ENCODE measurements at regions not wholly inside any gene's neighbourhood (a gene's known extent, or its start where the extent isn't known, plus 50 kb on each side); places are given as distances from the start of the nearest gene placed in this dataset.

GRCh38 chr14:55743551-55743950 lies 163.5 kb downstream of the KTN1 start:
- Histone ChIP-seq H3K9me3 (no peaks in the 10 kb centered on the region), H3K36me3 (no peaks in the 10 kb centered on the region), H3K4me1 (no peaks in the 10 kb centered on the region), H3K27ac (no peak overlapping the region), H3K27me3 (no peaks in the 10 kb centered on the region), H3K4me3 (no peak overlapping the region)
- in situ Hi-C loops (cut with MboI; ENCODE audit: low pct_ligation_motif_present in 1 of 4, low pct_unique_long_range_greater_than_20kb in 1 of 4, low sequenced_read_pairs in 3 of 4) (no loop called here), intact Hi-C loops (cut with DNase I; ENCODE audit: low total_unique reads) (no loop called here)
- no peak for TF ChIP-seq POLR2AphosphoS5 (IDR thresholded peaks at IDR 0.05)
- no peak for TF ChIP-seq EP300 (IDR thresholded peaks at IDR 0.05; ENCODE audit: low read depth)
- TF ChIP-seq, protein P1, sequence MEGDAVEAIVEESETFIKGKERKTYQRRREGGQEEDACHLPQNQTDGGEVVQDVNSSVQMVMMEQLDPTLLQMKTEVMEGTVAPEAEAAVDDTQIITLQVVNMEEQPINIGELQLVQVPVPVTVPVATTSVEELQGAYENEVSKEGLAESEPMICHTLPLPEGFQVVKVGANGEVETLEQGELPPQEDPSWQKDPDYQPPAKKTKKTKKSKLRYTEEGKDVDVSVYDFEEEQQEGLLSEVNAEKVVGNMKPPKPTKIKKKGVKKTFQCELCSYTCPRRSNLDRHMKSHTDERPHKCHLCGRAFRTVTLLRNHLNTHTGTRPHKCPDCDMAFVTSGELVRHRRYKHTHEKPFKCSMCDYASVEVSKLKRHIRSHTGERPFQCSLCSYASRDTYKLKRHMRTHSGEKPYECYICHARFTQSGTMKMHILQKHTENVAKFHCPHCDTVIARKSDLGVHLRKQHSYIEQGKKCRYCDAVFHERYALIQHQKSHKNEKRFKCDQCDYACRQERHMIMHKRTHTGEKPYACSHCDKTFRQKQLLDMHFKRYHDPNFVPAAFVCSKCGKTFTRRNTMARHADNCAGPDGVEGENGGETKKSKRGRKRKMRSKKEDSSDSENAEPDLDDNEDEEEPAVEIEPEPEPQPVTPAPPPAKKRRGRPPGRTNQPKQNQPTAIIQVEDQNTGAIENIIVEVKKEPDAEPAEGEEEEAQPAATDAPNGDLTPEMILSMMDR (IDR thresholded peaks at IDR 0.05) = no peak
- no peak for TF ChIP-seq POLR2A (IDR thresholded peaks at IDR 0.05)
- WGBS, 2 donors (ENCODE audit: low coverage in 1 of 2) = 93% methylated on average over 6 of the region's 6 CpGs; no CpG with 5 or more reads in 1 of the 2 donors
- no peak for DNase-seq

DNA sequence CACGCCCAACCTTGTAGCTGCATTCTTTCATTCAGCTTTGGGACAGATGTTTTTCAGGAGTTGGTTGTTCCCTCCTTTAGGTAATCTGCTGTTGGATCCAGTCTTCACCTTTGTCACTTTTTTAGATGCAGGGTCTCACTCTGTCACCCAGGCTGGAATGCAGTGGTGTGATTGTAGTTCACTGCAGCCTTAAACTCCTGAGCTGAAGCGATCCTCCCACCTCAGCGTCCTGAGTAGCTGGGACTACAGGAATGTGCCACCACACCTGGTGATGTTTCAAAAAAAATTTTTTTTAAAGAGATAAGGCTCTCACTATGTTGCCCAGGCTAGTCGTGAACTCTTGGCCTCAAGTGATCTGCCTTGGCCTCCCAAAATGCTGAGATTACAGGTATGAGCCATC lies 164.3 kb downstream of the KTN1 start:
- 88 to 94% methylated on average over 4 of the region's 4 CpGs for WGBS, 2 donors (ENCODE audit: low coverage in 1 of 2)
- in situ Hi-C loops (cut with MboI; ENCODE audit: low pct_ligation_motif_present in 1 of 4, low pct_unique_long_range_greater_than_20kb in 1 of 4, low sequenced_read_pairs in 3 of 4) = no loop called here
- Histone ChIP-seq H3K9me3 (no peaks in the 10 kb centered on the region), H3K36me3 (no peaks in the 10 kb centered on the region), H3K27me3 (no peaks in the 10 kb centered on the region), H3K4me1 (no peaks in the 10 kb centered on the region), H3K4me3 (no peak overlapping the region), H3K27ac (no peak overlapping the region)
- TF ChIP-seq, protein P1 (IDR thresholded peaks at IDR 0.05) = no peak
- no peak for TF ChIP-seq EP300 (IDR thresholded peaks at IDR 0.05; ENCODE audit: low read depth)
- TF ChIP-seq POLR2A (IDR thresholded peaks at IDR 0.05) = no peak
- TF ChIP-seq POLR2AphosphoS5 (IDR thresholded peaks at IDR 0.05) = no peak
- intact Hi-C loops (cut with DNase I; ENCODE audit: low total_unique reads) = no loop called here
- no peak for DNase-seq

- H3K27me3 ChIP-seq = no peaks in the 10 kb centered on the region
- H3K9me3 ChIP-seq = no peaks in the 10 kb centered on the region
- no peak for DNase-seq
- no peaks in the 10 kb centered on the region for H3K4me1 ChIP-seq
- no peak overlapping the region for H3K4me3 ChIP-seq
- H3K27ac ChIP-seq = no peak overlapping the region
- intact Hi-C loops (cut with DNase I; ENCODE audit: low total_unique reads) (no loop called here), in situ Hi-C loops (cut with MboI; ENCODE audit: low pct_ligation_motif_present in 1 of 4, low pct_unique_long_range_greater_than_20kb in 1 of 4, low sequenced_read_pairs in 3 of 4) (no loop called here)
- H3K36me3 ChIP-seq = no peaks in the 10 kb centered on the region
- 92% methylated on average over 7 of the region's 7 CpGs; no CpG with 5 or more reads in 1 of the 2 donors for WGBS, 2 donors (ENCODE audit: low coverage in 1 of 2)
- TF ChIP-seq POLR2A (IDR thresholded peaks at IDR 0.05) (no peak), EP300 (IDR thresholded peaks at IDR 0.05; ENCODE audit: low read depth) (no peak), POLR2AphosphoS5 (IDR thresholded peaks at IDR 0.05) (no peak)
- TF ChIP-seq, protein P1 (IDR thresholded peaks at IDR 0.05) = no peak
Observed at GRCh38 chr14:55745906-55746305, 165.9 kb downstream of the KTN1 start.

- intact Hi-C loops (cut with DNase I; ENCODE audit: low total_unique reads) (no loop called here), in situ Hi-C loops (cut with MboI; ENCODE audit: low pct_ligation_motif_present in 1 of 4, low pct_unique_long_range_greater_than_20kb in 1 of 4, low sequenced_read_pairs in 3 of 4) (no loop called here)
- Histone ChIP-seq H3K4me1 (no peaks in the 10 kb centered on the region), H3K27me3 (no peaks in the 10 kb centered on the region), H3K27ac (no peak overlapping the region), H3K9me3 (no peaks in the 10 kb centered on the region), H3K36me3 (no peaks in the 10 kb centered on the region), H3K4me3 (no peak overlapping the region)
- WGBS, 2 donors (ENCODE audit: low coverage in 1 of 2) = 90 to 96% methylated on average over 2 of the region's 2 CpGs
- DNase-seq = no peak
- TF ChIP-seq EP300 (IDR thresholded peaks at IDR 0.05; ENCODE audit: low read depth) = no peak
- no peak for TF ChIP-seq POLR2AphosphoS5 (IDR thresholded peaks at IDR 0.05)
- TF ChIP-seq, protein P1 (IDR thresholded peaks at IDR 0.05) = no peak
- no peak for TF ChIP-seq POLR2A (IDR thresholded peaks at IDR 0.05)
Observed at GRCh38 chr14:55746558-55746957, 166.6 kb downstream of the KTN1 start.
